ENCODE measurements at regions not wholly inside any gene's neighbourhood (a gene's known extent, or its start where the extent isn't known, plus 50 kb on each side); places are given as distances from the start of the nearest gene placed in this dataset.

DNA sequence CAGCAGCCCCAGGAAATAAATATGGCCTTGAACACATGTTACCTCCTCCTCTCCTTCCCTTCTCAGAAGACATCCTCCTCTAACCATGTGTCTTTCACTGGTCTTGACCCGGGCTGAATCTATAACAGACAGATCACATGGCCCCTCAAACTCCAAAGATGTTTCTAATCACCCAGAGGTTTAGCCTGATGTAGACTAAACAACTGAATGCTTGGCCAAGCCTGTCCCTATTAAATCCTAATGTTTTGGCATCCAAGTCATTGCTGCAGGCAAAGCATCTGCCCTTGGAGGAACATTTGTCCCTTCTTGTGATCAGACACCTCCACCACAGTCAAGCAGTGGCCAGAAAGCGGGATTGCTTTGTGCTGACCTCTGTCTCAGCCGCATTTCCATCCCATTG is 65.5 kb downstream of the ANKRD60 start:
- DNase-seq = no peak

DNA sequence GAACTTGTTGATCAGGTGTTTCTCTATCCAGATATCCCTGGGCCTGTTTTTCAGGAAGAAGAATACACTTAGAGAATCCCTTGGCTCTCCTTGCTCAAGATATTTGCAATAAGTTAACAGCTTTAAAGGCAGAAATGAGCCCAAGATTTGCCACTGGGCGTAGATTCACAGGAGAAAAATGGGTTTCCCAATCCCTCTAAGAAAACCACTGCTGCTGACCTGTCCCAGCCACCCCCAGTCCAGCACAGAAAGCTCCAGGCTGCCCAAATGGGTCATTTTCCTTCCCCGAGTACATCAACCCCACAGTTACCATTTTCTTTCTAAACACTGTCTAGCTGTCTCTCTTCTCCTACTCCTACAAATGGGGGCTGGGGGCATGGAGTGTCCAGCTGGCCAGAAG is 67.3 kb downstream of the ANKRD60 start:
- DNase-seq = no peak

DNA sequence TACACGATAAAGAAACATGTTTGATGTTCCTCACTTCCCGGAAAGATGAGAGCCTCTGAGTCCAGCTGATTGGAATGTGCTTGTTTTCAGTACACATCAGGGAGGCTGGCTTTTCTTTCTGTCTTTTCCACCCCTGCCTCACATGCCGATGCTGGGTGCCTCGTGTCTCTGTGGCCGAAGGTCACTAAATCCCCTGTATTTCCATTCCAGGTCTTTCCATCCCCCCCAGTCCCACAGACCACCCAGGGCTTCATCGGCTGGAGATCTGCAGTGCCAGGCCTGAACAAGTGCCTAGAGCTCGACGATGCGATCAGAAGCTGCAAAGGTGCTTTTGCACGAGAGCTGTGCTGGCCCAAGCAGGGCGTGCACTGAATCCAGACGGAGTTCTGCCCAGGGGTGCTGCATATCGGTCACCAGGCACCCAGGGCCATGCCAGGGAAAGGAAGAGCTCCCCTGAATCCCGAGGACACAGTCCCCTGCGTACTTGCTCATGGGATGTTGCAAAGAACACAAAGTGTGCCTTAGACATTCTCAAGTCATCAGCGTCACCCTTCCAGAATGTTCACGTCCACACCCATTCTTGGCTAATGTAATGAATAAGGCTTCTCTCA is 67.9 kb downstream of the ANKRD60 start:
- DNase-seq = no peak

DNA sequence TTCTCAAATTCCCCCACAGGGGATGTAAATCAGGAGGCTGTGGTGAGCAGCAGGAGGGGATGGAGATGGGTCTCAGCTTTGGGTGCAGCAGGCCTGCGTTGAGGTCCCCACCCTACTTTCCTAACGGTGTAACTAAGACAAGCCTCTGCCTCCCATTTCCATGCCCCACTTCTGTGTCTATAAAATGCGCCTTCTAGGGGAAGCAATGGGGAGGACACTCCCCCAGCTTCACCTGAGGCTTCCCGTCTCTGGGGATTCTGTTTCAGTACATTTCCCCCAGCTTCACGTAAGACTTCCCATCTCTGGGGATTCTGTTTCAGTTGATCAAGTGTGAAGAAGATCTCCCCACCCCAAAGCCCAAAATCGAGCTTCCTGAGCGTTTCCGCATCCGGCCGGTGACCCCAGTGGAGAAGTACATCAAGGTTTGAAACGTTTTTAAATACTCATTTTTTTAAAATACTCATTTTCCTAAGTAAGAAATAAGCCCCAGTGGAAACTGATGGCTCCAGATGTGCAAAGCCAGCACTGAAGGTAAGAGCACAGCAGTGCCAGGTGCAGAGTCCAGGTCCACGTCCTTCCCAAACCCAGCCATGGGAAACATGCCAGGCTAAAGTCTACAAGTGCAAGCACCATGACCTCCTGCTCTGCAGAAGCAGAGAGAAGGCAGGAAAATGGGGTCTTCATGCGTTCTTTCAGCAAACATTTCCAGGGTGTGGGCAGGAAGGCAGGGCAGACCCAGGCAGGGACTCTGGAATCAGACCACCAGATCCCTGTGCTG is 73.1 kb downstream of the ANKRD60 start:
- no peak for DNase-seq

- no peak for DNase-seq
Measured at GRCh38 chr20:58154113-58154512, 74.3 kb downstream of the ANKRD60 start.

- no peak for DNase-seq
Measured at GRCh38 chr20:58153121-58153520, 75.3 kb downstream of the ANKRD60 start.

GRCh38 chr20:58150772-58151171 is 77.7 kb downstream of the ANKRD60 start:
- peak in 1 of 2 experiments; percentile 9 for DNase-seq

DNA sequence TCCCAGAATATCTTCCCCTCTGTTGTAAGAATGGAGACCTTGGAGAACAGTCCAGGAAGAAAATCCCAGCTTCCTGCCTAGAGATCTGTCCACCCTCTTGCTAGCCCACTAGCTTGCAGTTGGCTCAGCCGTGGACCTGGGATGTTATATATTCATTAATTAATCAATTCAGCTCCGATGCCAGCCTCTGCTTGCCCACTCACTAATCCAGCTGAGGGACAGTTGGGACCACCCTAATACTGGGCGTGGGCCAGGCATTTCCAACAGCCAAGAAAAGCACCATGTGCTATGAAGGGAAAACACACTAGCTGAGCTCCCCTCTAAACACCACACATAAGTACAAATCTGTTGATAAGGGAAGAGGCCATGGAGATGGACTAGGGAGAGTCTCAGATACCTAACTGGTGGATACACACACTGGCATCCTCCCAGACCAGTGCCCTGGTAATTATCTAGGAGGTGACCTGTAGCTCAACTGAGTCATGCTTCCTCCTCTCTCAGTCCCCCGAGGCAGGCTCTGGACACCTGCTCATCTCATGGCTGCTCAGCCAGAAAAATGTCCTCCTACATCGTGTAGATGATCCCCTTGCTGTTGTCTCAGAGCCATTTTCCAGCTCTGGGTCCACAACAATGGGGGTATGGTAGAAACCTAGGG is 78.9 kb downstream of the ANKRD60 start:
- DNase-seq = no peak

DNA sequence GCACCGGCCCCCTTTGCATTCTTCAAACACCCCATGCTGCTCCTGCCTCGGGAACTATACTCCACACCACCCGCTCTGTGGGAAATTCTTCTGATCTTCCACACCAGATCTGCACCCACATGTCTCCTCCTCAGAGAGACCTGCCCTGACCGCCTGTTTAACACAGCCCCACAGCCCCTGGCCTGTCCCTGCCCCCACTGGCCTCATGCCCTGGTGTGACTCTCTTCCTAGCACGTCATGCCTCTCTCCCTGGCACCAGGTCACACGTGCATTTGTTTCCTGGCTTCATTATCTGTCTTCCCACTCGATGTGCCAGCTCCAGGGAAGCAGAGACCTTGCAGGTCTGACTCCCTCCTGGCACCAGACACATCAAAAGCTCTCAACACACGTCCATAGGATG is 79.6 kb downstream of the ANKRD60 start:
- no peak for DNase-seq

DNA sequence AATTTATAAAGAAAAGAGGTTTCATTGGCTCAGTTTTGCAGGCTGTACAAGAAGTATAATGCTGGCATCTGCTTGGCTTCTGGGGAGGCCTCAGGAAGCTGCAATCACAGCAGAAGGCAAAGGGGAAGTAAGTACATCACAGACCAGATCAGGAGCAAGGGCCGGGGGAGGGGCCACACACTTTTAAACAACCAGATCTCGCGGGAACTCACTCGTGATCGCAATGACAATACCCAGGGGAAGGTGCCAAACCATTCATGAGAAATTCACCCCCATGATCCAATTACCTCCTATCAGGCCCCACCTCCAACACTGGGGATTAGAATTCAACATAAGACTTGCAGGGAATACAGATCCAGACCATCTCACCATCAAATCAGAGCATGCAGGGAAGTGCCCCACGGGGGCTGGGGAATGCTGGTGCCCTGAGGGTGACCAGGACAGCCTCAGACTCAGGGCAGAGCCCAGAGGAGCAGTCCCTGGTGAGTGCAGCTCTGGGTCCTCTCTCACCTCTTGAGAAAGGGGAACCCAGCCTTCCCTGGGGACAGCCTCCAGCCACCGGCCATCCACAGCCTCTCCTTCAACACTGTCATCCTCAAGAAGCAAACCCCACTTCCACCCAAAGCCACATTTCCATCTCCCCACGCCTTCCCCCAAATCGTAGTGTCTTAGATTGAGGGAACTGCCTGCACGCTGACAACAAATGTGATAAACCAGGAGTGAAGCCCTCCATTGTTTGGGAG is 80.7 kb downstream of the ANKRD60 start:
- no peak for DNase-seq

- DNase-seq = no peak
Measured at GRCh38 chr20:58146746-58147140, 81.7 kb downstream of the ANKRD60 start.

DNA sequence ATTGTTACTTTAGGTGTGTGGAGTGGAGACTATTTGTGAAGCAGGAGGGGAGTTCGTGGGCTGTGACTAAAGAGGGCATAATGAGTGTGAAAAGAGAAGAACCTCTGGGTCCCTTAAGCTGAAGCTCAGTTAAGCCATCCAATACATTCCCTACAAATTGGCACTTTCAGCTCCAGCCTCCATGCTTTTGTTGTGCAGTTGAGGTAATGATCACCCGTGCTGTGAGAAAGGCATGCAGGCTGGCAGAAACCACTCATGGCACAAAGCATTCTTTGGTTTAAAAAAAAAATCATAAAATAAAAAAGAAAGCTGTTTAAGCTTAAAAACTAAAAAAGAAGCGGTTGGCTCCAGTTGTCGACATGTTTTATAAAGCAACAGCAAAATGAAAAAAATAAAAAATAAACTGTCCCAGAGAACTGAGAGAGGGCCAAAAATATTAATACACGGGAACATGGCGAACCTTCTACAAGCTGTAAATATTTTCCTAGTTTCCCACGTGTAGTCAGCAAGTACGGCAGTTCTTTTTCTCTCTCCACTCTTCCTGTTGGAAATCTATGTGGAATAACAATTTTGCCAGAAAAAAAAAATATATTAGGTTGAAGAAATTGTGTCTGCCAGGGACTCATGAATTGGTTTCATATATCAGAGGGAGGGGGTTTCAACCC is 82.2 kb downstream of the ANKRD60 start:
- DNase-seq = no peak

- DNase-seq = no peak
Measured at GRCh38 chr20:58145506-58146080, 82.9 kb downstream of the ANKRD60 start.

DNA sequence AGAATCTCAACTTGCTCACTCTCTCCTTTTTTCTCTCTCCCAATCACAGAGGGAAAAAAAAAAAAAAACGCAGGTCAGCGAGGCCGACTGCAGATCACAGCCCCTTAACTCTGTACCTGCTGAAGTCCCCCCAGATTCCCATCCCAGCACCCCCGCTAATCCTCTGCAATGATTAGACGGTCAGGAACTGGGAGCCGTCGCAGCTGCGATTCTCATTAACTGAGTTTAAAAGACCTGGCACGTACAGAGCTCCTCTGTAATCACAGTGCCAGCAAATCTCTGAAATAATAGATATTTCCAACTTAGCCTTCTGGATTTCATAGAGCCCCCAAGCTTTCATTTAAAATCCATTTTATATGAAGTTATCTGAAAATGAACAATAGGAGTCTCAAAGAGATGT is 84.4 kb downstream of the ANKRD60 start:
- DNase-seq = no peak

- no peak for DNase-seq
Measured at GRCh38 chr20:58143531-58143930, 84.9 kb downstream of the ANKRD60 start.

DNA sequence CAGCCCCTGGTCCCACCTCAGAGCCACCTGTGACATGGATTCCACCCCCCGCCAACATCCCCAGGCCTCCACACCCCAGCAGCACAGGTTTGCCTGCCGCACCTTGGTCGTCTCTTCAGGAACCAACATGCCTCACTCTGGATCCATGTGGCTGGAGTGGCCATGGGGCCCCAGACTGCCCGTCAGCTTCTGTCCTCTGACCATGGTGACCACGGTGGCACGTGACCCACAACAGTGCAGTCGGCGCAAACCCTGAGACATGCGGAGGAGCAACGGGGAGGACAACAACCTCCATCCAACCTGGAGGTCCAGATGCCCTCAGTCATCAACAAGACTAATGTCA is 85.6 kb downstream of the ANKRD60 start:
- no peak for DNase-seq

DNA sequence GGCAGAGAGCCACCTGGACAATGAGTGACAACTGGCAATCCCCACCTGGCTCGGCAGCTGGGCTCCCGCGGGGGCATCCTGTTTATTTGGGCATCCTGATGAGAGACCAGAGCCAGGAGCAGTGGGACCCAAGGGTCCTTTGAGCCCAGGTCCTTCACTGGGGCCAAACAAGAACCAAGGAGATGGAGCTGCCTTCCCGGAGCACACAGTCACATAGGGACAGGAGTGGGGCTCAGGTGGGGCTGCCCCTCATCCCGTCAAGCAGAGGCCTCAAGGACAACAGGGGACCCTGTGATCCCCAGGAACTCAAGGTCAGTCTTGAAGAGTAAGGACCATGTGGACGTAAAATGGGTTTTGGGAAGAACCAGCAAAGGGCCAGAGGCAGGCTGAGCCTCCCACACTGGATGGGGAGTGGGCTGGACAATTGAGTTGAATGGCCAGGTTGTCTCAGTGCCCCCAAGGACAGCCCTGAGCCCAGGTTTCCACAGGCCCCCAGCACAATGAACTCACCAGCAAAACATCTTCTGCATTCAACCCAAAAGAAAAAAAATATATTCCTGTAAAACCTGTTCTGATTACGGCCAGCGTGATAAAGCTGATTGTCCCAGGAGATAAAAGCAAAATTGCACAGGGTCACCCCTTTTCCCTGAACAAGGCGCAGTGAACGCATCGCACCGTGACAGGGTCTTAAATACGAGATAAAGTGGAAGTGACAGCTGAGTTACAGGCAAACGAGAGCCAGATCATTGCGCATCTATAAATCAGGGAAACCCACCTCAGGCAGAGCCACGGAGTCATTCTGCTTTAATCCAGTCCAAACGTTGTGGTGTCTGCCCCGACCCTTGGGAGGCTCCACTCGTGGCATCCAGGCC is 86.2 kb downstream of the ANKRD60 start:
- DNase-seq = no peak

DNA sequence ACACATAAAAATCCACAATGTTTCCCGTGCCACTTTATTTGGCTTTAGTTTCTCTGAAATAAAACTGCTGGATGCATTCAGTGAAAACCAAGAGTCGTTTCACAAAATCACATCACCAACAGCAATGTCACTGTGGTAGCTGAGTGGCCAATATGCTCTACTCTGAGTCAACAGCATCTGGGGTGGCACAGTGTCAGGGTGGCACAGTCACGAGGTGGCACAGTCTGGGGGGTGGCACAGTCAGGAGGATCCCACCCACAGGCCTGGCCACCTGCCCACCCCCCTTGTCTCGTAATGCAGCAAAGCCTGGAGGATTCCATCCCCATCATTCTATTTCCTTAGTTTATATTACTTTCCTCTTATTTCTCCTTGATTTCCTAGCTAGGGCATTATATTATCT is 87.0 kb downstream of the ANKRD60 start:
- DNase-seq = no peak

GRCh38 chr20:58140787-58141425 is 87.5 kb downstream of the ANKRD60 start:
- DNase-seq = no peak

DNA sequence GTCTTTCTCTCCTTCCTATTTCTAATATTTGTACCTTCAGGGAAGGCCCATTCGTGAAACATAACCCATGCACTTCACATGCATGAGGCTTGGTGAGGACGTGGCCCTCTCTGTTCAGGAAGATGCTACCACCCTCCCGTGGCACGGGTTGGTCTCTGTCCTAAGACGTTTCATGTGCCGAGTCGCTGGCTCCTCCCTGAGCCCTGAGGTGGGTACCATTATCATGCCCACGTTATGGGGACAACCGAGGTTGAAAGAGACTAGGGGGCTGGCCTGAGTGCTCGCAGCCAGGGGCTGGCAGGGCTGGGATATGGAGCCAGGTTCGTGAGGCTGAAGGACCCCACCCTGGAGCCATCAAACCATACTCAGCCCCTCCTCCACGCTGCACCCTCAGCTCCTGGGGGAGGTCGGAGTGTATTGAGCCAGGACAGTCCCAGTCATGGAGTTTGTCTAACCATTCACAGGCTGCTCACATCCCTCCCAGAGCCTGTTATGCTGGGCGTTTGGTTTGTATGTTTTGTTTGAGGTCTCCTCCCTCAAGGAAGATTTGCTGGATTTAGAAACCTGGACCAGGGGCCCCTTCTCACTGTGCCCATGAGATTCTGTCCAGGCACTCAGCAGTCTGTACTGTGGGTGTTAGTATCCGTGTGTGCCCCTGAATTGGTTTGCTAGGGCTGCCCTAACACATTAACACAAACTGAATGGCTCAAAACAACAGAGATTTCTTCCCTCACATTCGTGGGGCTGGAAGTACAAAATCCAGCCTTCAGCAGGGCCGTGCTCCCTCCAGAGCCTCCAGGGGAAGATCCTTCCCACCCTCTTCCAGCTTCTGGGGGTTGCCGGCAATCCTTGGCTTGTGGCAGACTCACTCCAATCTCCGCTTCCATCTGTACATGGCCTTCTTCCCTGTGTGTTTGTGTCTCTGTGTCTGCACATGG is 88.3 kb downstream of the ANKRD60 start:
- no peak for DNase-seq

Data from NCI-H187 (cell line).